ENCODE measurements at regions not wholly inside any gene's neighbourhood (a gene's known extent, or its start where the extent isn't known, plus 50 kb on each side); places are given as distances from the start of the nearest gene placed in this dataset.

DNA sequence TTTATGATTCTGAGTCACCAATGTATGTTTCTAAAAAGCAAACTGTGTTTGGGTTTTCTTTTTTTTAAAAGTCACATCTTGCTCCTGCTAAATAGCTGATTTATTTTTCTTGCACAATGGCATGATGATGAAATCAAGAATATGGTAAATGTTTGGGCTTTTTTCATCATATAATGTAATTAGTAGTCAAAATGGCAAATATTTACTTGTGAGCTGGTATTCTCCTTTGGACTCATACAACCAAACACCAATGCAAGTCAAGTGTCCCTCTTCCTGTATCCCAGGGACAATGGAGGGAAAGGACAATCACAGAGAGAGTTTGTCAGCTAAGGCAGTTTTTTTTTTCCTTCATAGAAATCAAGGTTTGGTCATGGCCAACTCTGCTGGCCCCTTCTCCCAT lies 94.6 kb upstream of the RALGPS2 start:
- CTCF ChIA-PET, result interaction anchor here (0.6 kb wide), 1 partner anchor 293 kb away, joined by 8 read pairs; no protein-coding TSS in a partner anchor
- Mint-ChIP-seq H3K4me3 (no peak overlapping the region), H3K27ac (no peak overlapping the region), H3K4me1 (ENCODE audit: low read depth) (no peaks in the 10 kb centered on the region), H3K9me3 (no peaks in the 10 kb centered on the region), H3K27me3 (ENCODE audit: low read depth) (peaks cover 3% of the 10 kb centered on the region), H3K36me3 (ENCODE audit: low read depth) (no peaks in the 10 kb centered on the region)
- no peak for DNase-seq
- intact Hi-C loops (cut with micrococcal nuclease), result no loop called here

- no peaks in the 10 kb centered on the region for H3K36me3 Mint-ChIP-seq (ENCODE audit: low read depth)
- H3K4me1 Mint-ChIP-seq (ENCODE audit: low read depth), result no peaks in the 10 kb centered on the region
- H3K4me3 Mint-ChIP-seq, result no peak overlapping the region
- no peak for DNase-seq
- H3K27ac Mint-ChIP-seq, result no peak overlapping the region
- peaks cover 7% of the 10 kb centered on the region for H3K27me3 Mint-ChIP-seq (ENCODE audit: low read depth)
- H3K9me3 Mint-ChIP-seq, result no peaks in the 10 kb centered on the region
- intact Hi-C loops (cut with micrococcal nuclease), result no loop called here
- CTCF ChIA-PET, result no interaction called here
These were observed 92.4 kb upstream of the RALGPS2 start for GRCh38 chr1:178632653-178633052.

- Mint-ChIP-seq H3K9me3 (no peaks in the 10 kb centered on the region), H3K27me3 (ENCODE audit: low read depth) (peaks cover 7% of the 10 kb centered on the region), H3K4me1 (ENCODE audit: low read depth) (no peaks in the 10 kb centered on the region), H3K4me3 (no peak overlapping the region), H3K27ac (no peak overlapping the region), H3K36me3 (ENCODE audit: low read depth) (no peaks in the 10 kb centered on the region)
- no peak for DNase-seq
- intact Hi-C loops (cut with micrococcal nuclease), result no loop called here
- CTCF ChIA-PET, result no interaction called here
These were observed 92.0 kb upstream of the RALGPS2 start for GRCh38 chr1:178633056-178633455.

- CTCF ChIA-PET, result interaction anchor here (0.7 kb wide), 1 partner anchor 120 kb away, joined by 3 read pairs; no protein-coding TSS in a partner anchor
- Mint-ChIP-seq H3K9me3 (no peaks in the 10 kb centered on the region), H3K36me3 (ENCODE audit: low read depth) (no peaks in the 10 kb centered on the region), H3K4me3 (no peak overlapping the region), H3K4me1 (ENCODE audit: low read depth) (no peaks in the 10 kb centered on the region), H3K27me3 (ENCODE audit: low read depth) (peaks cover 5% of the 10 kb centered on the region), H3K27ac (no peak overlapping the region)
- intact Hi-C loops (cut with micrococcal nuclease), result no loop called here
- no peak for DNase-seq
These were observed 90.6 kb upstream of the RALGPS2 start for GRCh38 chr1:178634445-178634844.

- peaks cover 4% of the 10 kb centered on the region for H3K27me3 Mint-ChIP-seq (ENCODE audit: low read depth)
- H3K36me3 Mint-ChIP-seq (ENCODE audit: low read depth), result no peaks in the 10 kb centered on the region
- no peak for DNase-seq
- no peak overlapping the region for H3K27ac Mint-ChIP-seq
- H3K9me3 Mint-ChIP-seq, result no peaks in the 10 kb centered on the region
- H3K4me3 Mint-ChIP-seq, result no peak overlapping the region
- intact Hi-C loops (cut with micrococcal nuclease), result no loop called here
- no peaks in the 10 kb centered on the region for H3K4me1 Mint-ChIP-seq (ENCODE audit: low read depth)
- CTCF ChIA-PET, result no interaction called here
These were observed 87.2 kb upstream of the RALGPS2 start for GRCh38 chr1:178637841-178638240.

GRCh38 chr1:178639326-178639725 lies 85.7 kb upstream of the RALGPS2 start:
- no peaks in the 10 kb centered on the region for H3K9me3 Mint-ChIP-seq
- intact Hi-C loops (cut with micrococcal nuclease), result no loop called here
- H3K4me3 Mint-ChIP-seq, result no peak overlapping the region
- H3K36me3 Mint-ChIP-seq (ENCODE audit: low read depth), result no peaks in the 10 kb centered on the region
- CTCF ChIA-PET, result no interaction called here
- H3K27me3 Mint-ChIP-seq (ENCODE audit: low read depth), result peaks cover 4% of the 10 kb centered on the region
- no peak for DNase-seq
- no peak overlapping the region for H3K27ac Mint-ChIP-seq
- H3K4me1 Mint-ChIP-seq (ENCODE audit: low read depth), result no peaks in the 10 kb centered on the region

DNA sequence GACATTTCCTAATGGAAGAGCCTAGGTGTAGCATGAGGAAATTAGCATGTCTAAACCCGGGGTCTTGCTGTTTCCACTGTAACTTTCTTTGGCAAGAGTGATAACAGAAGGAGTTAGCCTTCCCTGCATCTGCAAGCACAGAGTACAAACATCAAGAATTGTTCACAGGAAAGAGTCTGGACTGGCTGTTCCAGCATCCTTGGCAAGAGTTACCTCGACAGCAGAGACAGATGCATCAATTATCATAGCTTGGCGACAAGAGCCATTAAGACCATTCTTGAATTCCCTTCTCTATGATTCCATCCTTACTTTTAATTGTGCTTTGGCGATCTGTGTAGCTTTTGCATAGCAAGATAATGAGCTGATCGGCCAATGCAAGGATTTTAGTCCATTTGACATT lies 82.8 kb upstream of the RALGPS2 start:
- CTCF ChIA-PET, result no interaction called here

DNA sequence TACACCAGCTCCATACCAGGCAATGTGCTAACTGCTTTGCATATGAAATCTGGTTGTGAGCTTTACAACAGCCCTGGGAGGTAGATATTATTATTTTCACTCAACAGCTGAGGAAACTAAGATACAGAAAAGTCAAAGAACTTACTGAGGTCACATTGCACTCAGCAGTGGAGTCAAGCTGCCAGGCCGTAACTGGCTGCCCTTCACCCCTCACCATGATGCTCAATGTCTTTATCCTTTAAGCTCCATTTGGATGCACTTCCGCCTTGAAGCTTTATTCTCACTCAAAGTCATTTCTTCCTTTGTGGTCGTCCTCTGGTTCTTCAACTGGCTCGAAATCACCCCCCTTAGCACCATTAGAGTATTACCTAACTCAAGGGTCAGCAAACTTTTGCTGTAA lies 81.7 kb upstream of the RALGPS2 start:
- Mint-ChIP-seq H3K4me3 (no peak overlapping the region), H3K36me3 (ENCODE audit: low read depth) (no peaks in the 10 kb centered on the region), H3K27ac (no peak overlapping the region), H3K4me1 (ENCODE audit: low read depth) (no peaks in the 10 kb centered on the region), H3K9me3 (no peaks in the 10 kb centered on the region), H3K27me3 (ENCODE audit: low read depth) (peaks cover 5% of the 10 kb centered on the region)
- CTCF ChIA-PET, result interaction anchor here (0.9 kb wide), 1 partner anchor 107 kb away, joined by 3 read pairs; no protein-coding TSS in a partner anchor
- intact Hi-C loops (cut with micrococcal nuclease), result no loop called here
- DNase-seq, result no peak

More for the DNA sequence above, 82.8 kb upstream of the RALGPS2 start:
- Mint-ChIP-seq H3K9me3 (no peaks in the 10 kb centered on the region), H3K27me3 (ENCODE audit: low read depth) (peaks cover 3% of the 10 kb centered on the region), H3K4me3 (no peak overlapping the region), H3K4me1 (ENCODE audit: low read depth) (no peaks in the 10 kb centered on the region), H3K36me3 (ENCODE audit: low read depth) (no peaks in the 10 kb centered on the region), H3K27ac (no peak overlapping the region)
- no peak for DNase-seq
- intact Hi-C loops (cut with micrococcal nuclease), result no loop called here

GRCh38 chr1:178643831-178644230 lies 81.2 kb upstream of the RALGPS2 start:
- Mint-ChIP-seq H3K9me3 (no peaks in the 10 kb centered on the region), H3K27me3 (ENCODE audit: low read depth) (peaks cover 5% of the 10 kb centered on the region), H3K27ac (no peak overlapping the region), H3K36me3 (ENCODE audit: low read depth) (no peaks in the 10 kb centered on the region), H3K4me1 (ENCODE audit: low read depth) (no peaks in the 10 kb centered on the region), H3K4me3 (no peak overlapping the region)
- CTCF ChIA-PET, result no interaction called here
- DNase-seq, result no peak
- intact Hi-C loops (cut with micrococcal nuclease), result no loop called here

GRCh38 chr1:178644308-178645120 lies 80.5 kb upstream of the RALGPS2 start:
- no peaks in the 10 kb centered on the region for H3K36me3 Mint-ChIP-seq (ENCODE audit: low read depth)
- H3K4me3 Mint-ChIP-seq, result no peak overlapping the region
- no peak for DNase-seq
- H3K27me3 Mint-ChIP-seq (ENCODE audit: low read depth), result peaks cover 5% of the 10 kb centered on the region
- H3K4me1 Mint-ChIP-seq (ENCODE audit: low read depth), result no peaks in the 10 kb centered on the region
- no peak overlapping the region for H3K27ac Mint-ChIP-seq
- CTCF ChIA-PET, result no interaction called here
- H3K9me3 Mint-ChIP-seq, result no peaks in the 10 kb centered on the region
- intact Hi-C loops (cut with micrococcal nuclease), result no loop called here

DNA sequence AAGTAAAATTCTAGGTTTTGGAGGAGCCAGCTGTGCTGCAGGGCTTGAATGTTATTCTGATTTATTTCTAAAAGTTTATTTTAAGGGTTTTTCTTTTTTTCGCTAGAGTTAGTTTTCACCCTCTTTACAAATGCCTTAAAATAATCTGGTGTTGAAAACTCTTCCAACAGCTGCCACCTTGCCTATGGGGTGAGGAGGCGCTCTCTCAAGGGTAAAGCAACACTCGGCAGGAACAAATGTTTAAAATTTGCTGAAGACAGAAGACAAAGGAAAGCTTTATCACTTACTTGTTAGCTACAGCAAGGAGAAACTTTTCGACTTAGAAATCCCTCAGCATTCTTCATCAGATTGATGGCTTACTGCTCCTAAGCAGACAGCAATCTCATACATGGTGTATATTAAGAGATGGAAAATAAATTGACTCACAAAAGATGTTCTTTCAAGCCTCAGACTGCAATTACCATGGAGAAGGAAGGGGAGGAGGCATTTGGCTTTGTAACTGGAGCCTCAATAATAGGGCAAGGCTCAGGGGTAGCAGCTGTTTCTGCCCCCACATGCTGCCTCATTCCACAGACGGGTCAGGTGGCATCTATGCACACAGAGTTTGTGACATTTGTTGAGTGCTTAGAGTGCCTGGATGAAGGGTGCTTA lies 79.8 kb upstream of the RALGPS2 start:
- Mint-ChIP-seq H3K36me3 (ENCODE audit: low read depth) (no peaks in the 10 kb centered on the region), H3K9me3 (no peaks in the 10 kb centered on the region), H3K4me1 (ENCODE audit: low read depth) (no peaks in the 10 kb centered on the region), H3K4me3 (no peak overlapping the region), H3K27ac (no peak overlapping the region), H3K27me3 (ENCODE audit: low read depth) (peaks cover 9% of the 10 kb centered on the region)
- DNase-seq, result no peak
- intact Hi-C loops (cut with micrococcal nuclease), result no loop called here
- CTCF ChIA-PET, result no interaction called here

GRCh38 chr1:178645808-178646200 lies 79.2 kb upstream of the RALGPS2 start:
- H3K4me3 Mint-ChIP-seq, result no peak overlapping the region
- H3K4me1 Mint-ChIP-seq (ENCODE audit: low read depth), result no peaks in the 10 kb centered on the region
- no peaks in the 10 kb centered on the region for H3K9me3 Mint-ChIP-seq
- no peaks in the 10 kb centered on the region for H3K36me3 Mint-ChIP-seq (ENCODE audit: low read depth)
- CTCF ChIA-PET, result no interaction called here
- peaks cover 9% of the 10 kb centered on the region for H3K27me3 Mint-ChIP-seq (ENCODE audit: low read depth)
- intact Hi-C loops (cut with micrococcal nuclease), result no loop called here
- no peak overlapping the region for H3K27ac Mint-ChIP-seq
- no peak for DNase-seq

- intact Hi-C loops (cut with micrococcal nuclease), result no loop called here
- CTCF ChIA-PET, result no interaction called here
- no peaks in the 10 kb centered on the region for H3K9me3 Mint-ChIP-seq
- H3K27ac Mint-ChIP-seq, result no peak overlapping the region
- no peak overlapping the region for H3K4me3 Mint-ChIP-seq
- no peaks in the 10 kb centered on the region for H3K36me3 Mint-ChIP-seq (ENCODE audit: low read depth)
- DNase-seq, result no peak
- H3K4me1 Mint-ChIP-seq (ENCODE audit: low read depth), result no peaks in the 10 kb centered on the region
- H3K27me3 Mint-ChIP-seq (ENCODE audit: low read depth), result peaks cover 14% of the 10 kb centered on the region
These were observed 78.2 kb upstream of the RALGPS2 start for GRCh38 chr1:178646821-178647220.

Measured in activated naive CD4-positive, alpha-beta T cell treated with anti-CD3 and anti-CD28 coated beads for 36 hours (primary cell).